H1 (cell line): ENCODE measurements at regions not wholly inside any gene's neighbourhood (a gene's known extent, or its start where the extent isn't known, plus 50 kb on each side); places are given as distances from the start of the nearest gene placed in this dataset.

Experiments
- CBX8 ChIP-seq: fragments of 300-800, 300-1000 bp; sonication (generic); IDR thresholded peaks from 2 replicates; pipeline ENCODE4 v1.7.1; 2016; ENCODE audit warnings: low read depth, low read length, borderline replicate concordance
- CHD1 ChIP-seq: IDR thresholded peaks from 2 replicates; pipeline ENCODE4 v1.6.1; 2012; ENCODE audit warnings: low read depth, low read length, improper control_type of control experiment
- RAD21 ChIP-seq, 2 experiments: IDR thresholded peaks in 1 of 2; conservative IDR thresholded peaks in 1 of 2; 2 replicates each; pipeline ENCODE4 v1.6.1; 2011; ENCODE audit warnings: low read depth in 2 of 2, low read length in 2 of 2, improper control_type of control experiment in 1 of 2, inconsistent platforms in 1 of 2, mild to moderate bottlenecking in 1 of 2, moderate library complexity in 1 of 2
- TAF7 ChIP-seq: optimal IDR thresholded peaks from 2 replicates; pipeline ENCODE3; 2011; ENCODE audit warnings: low read depth, mild to moderate bottlenecking, inconsistent platforms, low read length, moderate library complexity, borderline replicate concordance

- no peak for TF ChIP-seq CBX8
- no peak for TF ChIP-seq RAD21 (IDR thresholded peaks at IDR 0.05 in 1 of 2, conservative IDR thresholded peaks at IDR 0.05 in 1 of 2; ENCODE audit: low read depth in 2 of 2, low read length in 2 of 2)
- TF ChIP-seq CHD1, result no peak
- no peak for TF ChIP-seq TAF7
These were observed 198.0 kb downstream of the SOX4 start (continued) for GRCh38 chr6:21791581-21791980.
